Neural crest cell (in vitro differentiated cells): ENCODE measurements at regions not wholly inside any gene's neighbourhood (a gene's known extent, or its start where the extent isn't known, plus 50 kb on each side); places are given as distances from the start of the nearest gene placed in this dataset.

ENCODE experiments used
- DNase-seq: peaks from one replicate; pipeline ENCODE4 v3.0.0; 2021; ENCODE audit warnings: low read depth, mixed read lengths, low spot score
- H3K27ac Mint-ChIP-seq: one replicate; pipeline ENCODE4 v1.8.0; 2021; ENCODE audit warnings: mild to moderate bottlenecking, mixed read lengths; ENCODE audit not compliant: unreplicated experiment
- H3K27me3 Mint-ChIP-seq: 2 replicates; pipeline ENCODE4 v1.8.0; 2021; ENCODE audit warnings: low read depth, mild to moderate bottlenecking, mixed read lengths
- H3K36me3 Mint-ChIP-seq: 2 replicates; pipeline ENCODE4 v1.8.0; 2021; ENCODE audit warnings: low read depth, mild to moderate bottlenecking, mixed read lengths
- H3K4me1 Mint-ChIP-seq: 2 replicates; pipeline ENCODE4 v1.8.0; 2021; ENCODE audit warnings: mixed read lengths
- H3K4me3 Mint-ChIP-seq: one replicate; pipeline ENCODE4 v1.8.0; 2021; ENCODE audit warnings: mild to moderate bottlenecking, mixed read lengths
- H3K9me3 Mint-ChIP-seq: 2 replicates; pipeline ENCODE4 v1.8.0; 2021; ENCODE audit warnings: mixed read lengths
- TF ChIP-seq, protein P1 (sequence below): fragments of 200-600 bp; sonication (generic); conservative IDR thresholded peaks from 2 replicates; pipeline ENCODE4 v1.5.0; 2021; ENCODE audit warnings: antibody characterized with exemption, mild to moderate bottlenecking

GRCh38 chr6:144606083-144606482 is 320.9 kb downstream of the UTRN start:
- Mint-ChIP-seq H3K4me1 (peaks cover 4% of the 10 kb centered on the region), H3K4me3 (no peak overlapping the region), H3K27me3 (no peaks in the 10 kb centered on the region), H3K9me3 (peaks cover 12% of the 10 kb centered on the region), H3K36me3 (peaks cover 19% of the 10 kb centered on the region), H3K27ac (no peak overlapping the region)
- TF ChIP-seq, protein P1, sequence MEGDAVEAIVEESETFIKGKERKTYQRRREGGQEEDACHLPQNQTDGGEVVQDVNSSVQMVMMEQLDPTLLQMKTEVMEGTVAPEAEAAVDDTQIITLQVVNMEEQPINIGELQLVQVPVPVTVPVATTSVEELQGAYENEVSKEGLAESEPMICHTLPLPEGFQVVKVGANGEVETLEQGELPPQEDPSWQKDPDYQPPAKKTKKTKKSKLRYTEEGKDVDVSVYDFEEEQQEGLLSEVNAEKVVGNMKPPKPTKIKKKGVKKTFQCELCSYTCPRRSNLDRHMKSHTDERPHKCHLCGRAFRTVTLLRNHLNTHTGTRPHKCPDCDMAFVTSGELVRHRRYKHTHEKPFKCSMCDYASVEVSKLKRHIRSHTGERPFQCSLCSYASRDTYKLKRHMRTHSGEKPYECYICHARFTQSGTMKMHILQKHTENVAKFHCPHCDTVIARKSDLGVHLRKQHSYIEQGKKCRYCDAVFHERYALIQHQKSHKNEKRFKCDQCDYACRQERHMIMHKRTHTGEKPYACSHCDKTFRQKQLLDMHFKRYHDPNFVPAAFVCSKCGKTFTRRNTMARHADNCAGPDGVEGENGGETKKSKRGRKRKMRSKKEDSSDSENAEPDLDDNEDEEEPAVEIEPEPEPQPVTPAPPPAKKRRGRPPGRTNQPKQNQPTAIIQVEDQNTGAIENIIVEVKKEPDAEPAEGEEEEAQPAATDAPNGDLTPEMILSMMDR, result no peak
- no peak for DNase-seq

- H3K36me3 Mint-ChIP-seq, result peaks cover 16% of the 10 kb centered on the region
- peaks cover 9% of the 10 kb centered on the region for H3K9me3 Mint-ChIP-seq
- TF ChIP-seq, protein P1, result no peak
- DNase-seq, result no peak
- no peak overlapping the region for H3K27ac Mint-ChIP-seq
- H3K4me1 Mint-ChIP-seq, result peaks cover 4% of the 10 kb centered on the region
- H3K4me3 Mint-ChIP-seq, result no peak overlapping the region
- H3K27me3 Mint-ChIP-seq, result no peaks in the 10 kb centered on the region
Observed at GRCh38 chr6:144607998-144608735, 323.0 kb downstream of the UTRN start.

DNA sequence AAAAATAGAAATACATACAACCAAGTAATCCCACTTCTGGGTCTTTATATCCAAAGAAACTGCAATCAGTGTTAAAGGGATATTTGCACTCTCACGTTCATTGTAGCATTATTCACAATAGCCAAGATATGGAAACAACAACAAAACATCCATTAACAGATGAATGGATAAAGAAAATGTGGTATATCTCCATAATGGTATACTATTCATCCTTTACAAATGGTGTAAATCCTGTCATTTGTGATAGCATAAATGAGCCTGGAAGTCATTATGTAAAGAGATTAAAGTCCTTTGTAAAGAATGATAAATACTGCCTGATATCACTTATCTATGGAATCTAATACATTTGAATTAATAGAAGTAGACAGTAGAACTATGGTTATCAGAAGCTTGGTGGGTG is 327.7 kb downstream of the UTRN start:
- DNase-seq, result no peak
- TF ChIP-seq, protein P1, result no peak
- no peak overlapping the region for H3K4me3 Mint-ChIP-seq
- peaks cover 9% of the 10 kb centered on the region for H3K9me3 Mint-ChIP-seq
- H3K27ac Mint-ChIP-seq, result no peak overlapping the region
- peaks cover 12% of the 10 kb centered on the region for H3K4me1 Mint-ChIP-seq
- H3K36me3 Mint-ChIP-seq, result peaks cover 13% of the 10 kb centered on the region
- no peaks in the 10 kb centered on the region for H3K27me3 Mint-ChIP-seq

DNA sequence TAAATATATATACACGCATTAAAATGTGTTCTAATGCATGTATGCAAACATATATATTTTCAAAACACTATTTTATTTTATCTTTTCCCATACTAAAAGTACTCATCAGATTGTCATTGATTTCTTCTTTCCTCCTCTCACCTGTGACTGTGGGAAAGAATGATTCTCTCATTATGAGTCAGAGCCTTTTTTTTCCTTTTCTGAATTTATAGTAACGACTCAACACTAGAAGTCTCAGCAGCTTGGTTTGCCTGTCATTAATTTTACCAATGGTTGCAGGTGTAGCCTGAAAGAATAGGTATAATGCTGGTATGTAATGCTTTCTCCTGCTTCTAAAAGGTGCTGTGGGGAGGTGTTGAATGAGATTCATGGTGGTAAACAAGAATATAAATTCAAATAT is 328.7 kb downstream of the UTRN start:
- peaks cover 9% of the 10 kb centered on the region for H3K9me3 Mint-ChIP-seq
- H3K36me3 Mint-ChIP-seq, result peaks cover 10% of the 10 kb centered on the region
- no peak overlapping the region for H3K27ac Mint-ChIP-seq
- no peak overlapping the region for H3K4me3 Mint-ChIP-seq
- H3K27me3 Mint-ChIP-seq, result no peaks in the 10 kb centered on the region
- DNase-seq, result no peak
- H3K4me1 Mint-ChIP-seq, result peaks cover 12% of the 10 kb centered on the region
- TF ChIP-seq, protein P1, result no peak

GRCh38 chr6:144615870-144616269 is 330.7 kb downstream of the UTRN start:
- Mint-ChIP-seq H3K36me3 (peaks cover 2% of the 10 kb centered on the region), H3K4me1 (peaks cover 12% of the 10 kb centered on the region), H3K9me3 (peaks cover 2% of the 10 kb centered on the region), H3K27ac (no peak overlapping the region), H3K27me3 (no peaks in the 10 kb centered on the region), H3K4me3 (no peak overlapping the region)
- DNase-seq, result no peak
- TF ChIP-seq, protein P1, result no peak
